Karpas-422 (cell line): ENCODE measurements at regions not wholly inside any gene's neighbourhood (a gene's known extent, or its start where the extent isn't known, plus 50 kb on each side); places are given as distances from the start of the nearest gene placed in this dataset.

ENCODE experiments used
- DNase-seq: peaks from one replicate; pipeline ENCODE4 v3.0.0-alpha.2; 2015
- H2AFZ ChIP-seq: fragments of 200-600 bp; sonication (generic); 2 replicates; pipeline ENCODE4 v1.6.1; 2014; ENCODE audit warnings: antibody characterized with exemption, low read length, mixed read lengths
- H3K27ac ChIP-seq: fragments of 200-600 bp; sonication (generic); 2 replicates; pipeline ENCODE4 v1.5.1; 2014; ENCODE audit warnings: mild to moderate bottlenecking, low read length, moderate library complexity
- H3K27me3 ChIP-seq: fragments of 200-600 bp; sonication (generic); 2 replicates; pipeline ENCODE4 v1.6.1; 2014; ENCODE audit warnings: low read length, mixed read lengths
- H3K36me3 ChIP-seq: fragments of 200-600 bp; sonication (generic); 2 replicates; pipeline ENCODE4 v1.6.1; 2014; ENCODE audit warnings: low read length, mixed read lengths; ENCODE audit not compliant: insufficient read depth
- H3K4me1 ChIP-seq: fragments of 200-600 bp; sonication (generic); 2 replicates; pipeline ENCODE4 v1.6.1; 2014; ENCODE audit warnings: mild to moderate bottlenecking, low read length, mixed read lengths
- H3K4me2 ChIP-seq: fragments of 200-600 bp; sonication (generic); 2 replicates; pipeline ENCODE4 v1.6.1; 2014; ENCODE audit warnings: low read length, low read depth, mild to moderate bottlenecking; ENCODE audit not compliant: poor library complexity, severe bottlenecking
- H3K4me3 ChIP-seq: fragments of 200-600 bp; sonication (generic); 2 replicates; pipeline ENCODE4 v1.5.1; 2014; ENCODE audit warnings: mild to moderate bottlenecking, antibody characterized with exemption, low read length, mixed read lengths
- H3K79me2 ChIP-seq: fragments of 200-600 bp; sonication (generic); 2 replicates; pipeline ENCODE4 v1.6.1; 2014; ENCODE audit warnings: mild to moderate bottlenecking, low read length, mixed read lengths
- H3K9ac ChIP-seq: fragments of 200-600 bp; sonication (generic); 2 replicates; pipeline ENCODE4 v1.6.0; 2014; ENCODE audit warnings: low read length
- H3K9me2 ChIP-seq: fragments of 200-600 bp; sonication (generic), shearing (Covaris generic); replicated peaks from 2 replicates; pipeline ENCODE4 v1.6.0; 2014; ENCODE audit warnings: mild to moderate bottlenecking, low read length, moderate library complexity; ENCODE audit not compliant: insufficient read depth
- H3K9me3 ChIP-seq: fragments of 300-700, 200-600 bp; sonication (generic); 2 replicates; pipeline ENCODE4 v1.6.1; 2014; ENCODE audit warnings: low read length, mixed read lengths
- H4K20me1 ChIP-seq: fragments of 200-600 bp; sonication (generic); 2 replicates; pipeline ENCODE4 v1.6.1; 2014; ENCODE audit warnings: mild to moderate bottlenecking, antibody characterized with exemption, low read length, low read depth; ENCODE audit not compliant: insufficient read depth

- H2AFZ ChIP-seq = no peak overlapping the region
- H3K9me3 ChIP-seq = peaks cover 48% of the 10 kb centered on the region
- no peaks in the 10 kb centered on the region for H4K20me1 ChIP-seq
- no peaks in the 10 kb centered on the region for H3K79me2 ChIP-seq
- no peaks in the 10 kb centered on the region for H3K36me3 ChIP-seq
- DNase-seq = no peak
- no peak overlapping the region for H3K27ac ChIP-seq
- no peak overlapping the region for H3K9ac ChIP-seq
- no peak overlapping the region for H3K4me2 ChIP-seq
- no peaks in the 10 kb centered on the region for H3K9me2 ChIP-seq
- no peak overlapping the region for H3K4me3 ChIP-seq
- no peaks in the 10 kb centered on the region for H3K27me3 ChIP-seq
- H3K4me1 ChIP-seq = no peaks in the 10 kb centered on the region
Observed at GRCh38 chr18:29250259-29250658, 1073.3 kb upstream of the CDH2 start.

- no peak overlapping the region for H2AFZ ChIP-seq
- no peaks in the 10 kb centered on the region for H3K4me1 ChIP-seq
- H4K20me1 ChIP-seq = no peaks in the 10 kb centered on the region
- no peaks in the 10 kb centered on the region for H3K36me3 ChIP-seq
- no peaks in the 10 kb centered on the region for H3K9me2 ChIP-seq
- no peak for DNase-seq
- no peak overlapping the region for H3K4me2 ChIP-seq
- peaks cover 52% of the 10 kb centered on the region for H3K9me3 ChIP-seq
- H3K4me3 ChIP-seq = no peak overlapping the region
- no peaks in the 10 kb centered on the region for H3K27me3 ChIP-seq
- no peak overlapping the region for H3K9ac ChIP-seq
- H3K27ac ChIP-seq = no peak overlapping the region
- no peaks in the 10 kb centered on the region for H3K79me2 ChIP-seq
Observed at GRCh38 chr18:29248805-29249204, 1071.9 kb upstream of the CDH2 start.

GRCh38 chr18:29241199-29241598 is 1064.3 kb upstream of the CDH2 start:
- Histone ChIP-seq H3K9ac (no peak overlapping the region), H3K4me2 (no peak overlapping the region), H3K79me2 (no peaks in the 10 kb centered on the region), H3K4me1 (no peaks in the 10 kb centered on the region), H3K27me3 (no peaks in the 10 kb centered on the region), H3K27ac (no peak overlapping the region), H3K9me3 (peaks cover 24% of the 10 kb centered on the region), H4K20me1 (no peaks in the 10 kb centered on the region), H3K4me3 (no peak overlapping the region), H3K36me3 (no peaks in the 10 kb centered on the region), H3K9me2 (no peaks in the 10 kb centered on the region), H2AFZ (no peak overlapping the region)
- DNase-seq = no peak

- Histone ChIP-seq H3K27ac (no peak overlapping the region), H3K4me3 (no peak overlapping the region), H3K9me3 (peaks cover 56% of the 10 kb centered on the region), H3K79me2 (no peaks in the 10 kb centered on the region), H3K36me3 (no peaks in the 10 kb centered on the region), H3K4me1 (no peaks in the 10 kb centered on the region), H3K9me2 (no peaks in the 10 kb centered on the region), H3K27me3 (no peaks in the 10 kb centered on the region), H3K9ac (no peak overlapping the region), H4K20me1 (no peaks in the 10 kb centered on the region), H2AFZ (no peak overlapping the region), H3K4me2 (no peak overlapping the region)
- no peak for DNase-seq
Observed at GRCh38 chr18:29234751-29235150, 1057.8 kb upstream of the CDH2 start.

GRCh38 chr18:29226213-29226612 is 1049.3 kb upstream of the CDH2 start:
- no peaks in the 10 kb centered on the region for H3K27me3 ChIP-seq
- H3K79me2 ChIP-seq = no peaks in the 10 kb centered on the region
- H3K9ac ChIP-seq = no peak overlapping the region
- no peaks in the 10 kb centered on the region for H3K36me3 ChIP-seq
- H3K4me3 ChIP-seq = no peak overlapping the region
- no peak overlapping the region for H3K27ac ChIP-seq
- H3K9me2 ChIP-seq = no peaks in the 10 kb centered on the region
- no peak overlapping the region for H3K4me2 ChIP-seq
- DNase-seq = no peak
- H3K4me1 ChIP-seq = no peaks in the 10 kb centered on the region
- peaks cover 39% of the 10 kb centered on the region for H3K9me3 ChIP-seq
- H4K20me1 ChIP-seq = no peaks in the 10 kb centered on the region
- H2AFZ ChIP-seq = no peak overlapping the region

GRCh38 chr18:29225351-29225750 is 1048.4 kb upstream of the CDH2 start:
- Histone ChIP-seq H3K9me3 (peaks cover 33% of the 10 kb centered on the region), H4K20me1 (no peaks in the 10 kb centered on the region), H3K79me2 (no peaks in the 10 kb centered on the region), H3K36me3 (no peaks in the 10 kb centered on the region), H3K4me1 (no peaks in the 10 kb centered on the region), H3K27ac (no peak overlapping the region), H3K9ac (no peak overlapping the region), H2AFZ (no peak overlapping the region), H3K9me2 (no peaks in the 10 kb centered on the region), H3K4me3 (no peak overlapping the region), H3K27me3 (no peaks in the 10 kb centered on the region), H3K4me2 (no peak overlapping the region)
- no peak for DNase-seq

- Histone ChIP-seq H3K79me2 (no peaks in the 10 kb centered on the region), H2AFZ (no peak overlapping the region), H3K4me1 (no peaks in the 10 kb centered on the region), H4K20me1 (no peaks in the 10 kb centered on the region), H3K27ac (no peak overlapping the region), H3K27me3 (no peaks in the 10 kb centered on the region), H3K36me3 (no peaks in the 10 kb centered on the region), H3K9ac (no peak overlapping the region), H3K9me2 (no peaks in the 10 kb centered on the region), H3K4me2 (no peak overlapping the region), H3K9me3 (peaks cover 17% of the 10 kb centered on the region), H3K4me3 (no peak overlapping the region)
- DNase-seq = no peak
Observed at GRCh38 chr18:29218091-29218490, 1041.2 kb upstream of the CDH2 start.

- no peak for DNase-seq
- Histone ChIP-seq H3K4me3 (no peak overlapping the region), H3K4me1 (no peaks in the 10 kb centered on the region), H3K27me3 (no peaks in the 10 kb centered on the region), H3K9me2 (no peaks in the 10 kb centered on the region), H4K20me1 (no peaks in the 10 kb centered on the region), H3K27ac (no peak overlapping the region), H3K9me3 (peaks cover 13% of the 10 kb centered on the region), H3K79me2 (no peaks in the 10 kb centered on the region), H3K9ac (no peak overlapping the region), H2AFZ (no peak overlapping the region), H3K4me2 (no peak overlapping the region), H3K36me3 (no peaks in the 10 kb centered on the region)
Observed at GRCh38 chr18:29217124-29217915, 1040.4 kb upstream of the CDH2 start.
